K562 (cell line): ENCODE measurements at regions not wholly inside any gene's neighbourhood (a gene's known extent, or its start where the extent isn't known, plus 50 kb on each side); places are given as distances from the start of the nearest gene placed in this dataset.

Experiments
- ATF7 ChIP-seq: fragments of 450-650 bp; IDR thresholded peaks from 2 replicates; pipeline ENCODE4 v1.7.1; 2014; ENCODE audit warnings: mild to moderate bottlenecking, moderate library complexity
- BCOR ChIP-seq: fragments of 450-650 bp; IDR thresholded peaks from 2 replicates; pipeline ENCODE4 v1.6.1; 2016
- CTCF ChIP-seq, 3 experiments: IDR thresholded peaks in 2 of 3; conservative IDR thresholded peaks in 1 of 3; 2 replicates each; pipeline ENCODE4 v1.5.1; 2011 to 2012; ENCODE audit warnings: low read length in 3 of 3, mild to moderate bottlenecking in 3 of 3, control low read depth in 2 of 3, improper control_type of control experiment in 1 of 3, inconsistent platforms in 1 of 3, low read depth in 1 of 3, mixed read lengths in 1 of 3, moderate library complexity in 1 of 3; ENCODE audit not compliant: insufficient read depth in 2 of 3
- CXXC5 ChIP-seq: fragments of 250-450 bp; sonication (Bioruptor Pico); IDR thresholded peaks from 2 replicates; pipeline ENCODE4 v1.8.0; 2022; ENCODE audit warnings: inconsistent platforms, mild to moderate bottlenecking, moderate library complexity
- DDX20 ChIP-seq: fragments of 450-650 bp; IDR thresholded peaks from 2 replicates; pipeline ENCODE4 v1.6.1; 2016; ENCODE audit warnings: missing genetic modification characterization, low read depth, mild to moderate bottlenecking, missing compliant biosample characterization, moderate library complexity
- DMBX1 ChIP-seq: fragments of 250-450 bp; sonication (Bioruptor Pico); IDR thresholded peaks from 2 replicates; pipeline ENCODE4 v1.8.0; 2022; ENCODE audit warnings: inconsistent platforms, mild to moderate bottlenecking, moderate library complexity, borderline replicate concordance
- HINFP ChIP-seq: fragments of 450-650 bp; conservative IDR thresholded peaks from 2 replicates; pipeline ENCODE4 v1.6.1; 2016; ENCODE audit warnings: missing genetic modification characterization, low read depth, mild to moderate bottlenecking, control low read depth, missing compliant biosample characterization
- HLTF ChIP-seq: fragments of 450-650 bp; IDR thresholded peaks from 2 replicates; pipeline ENCODE4 v1.6.1; 2016
- HMBOX1 ChIP-seq: sonication (generic); IDR thresholded peaks from 2 replicates; pipeline ENCODE4 v1.6.1; 2016
- MIER1 ChIP-seq: fragments of 450-650 bp; IDR thresholded peaks from 2 replicates; pipeline ENCODE4 v1.6.1; 2016; ENCODE audit warnings: antibody characterized with exemption, mild to moderate bottlenecking, low read depth
- MITF ChIP-seq: IDR thresholded peaks from 2 replicates; pipeline ENCODE4 v1.6.1; 2014; ENCODE audit warnings: antibody characterized with exemption
- MYC ChIP-seq, 2 experiments: fragments of 250-450 bp in 1 of 2; sonication (Bioruptor Pico) in 1 of 2; IDR thresholded peaks; 2 replicates each; pipeline versions ENCODE4 v1.5.1 to v1.6.1; 2012 to 2021; ENCODE audit warnings: low read depth in 2 of 2, borderline replicate concordance in 1 of 2, improper control_type of control experiment in 1 of 2, low read length in 1 of 2, mild to moderate bottlenecking in 1 of 2, moderate library complexity in 1 of 2
- NRF1 ChIP-seq, 2 experiments: fragments of 450-650 bp; IDR thresholded peaks in 1 of 2; conservative IDR thresholded peaks in 1 of 2; 2 replicates each; pipeline ENCODE4 v1.6.1; 2014; ENCODE audit warnings: mild to moderate bottlenecking in 2 of 2
- RCOR1 ChIP-seq, 2 experiments: IDR thresholded peaks; 2 replicates each; pipeline ENCODE4 v1.6.1; 2012; ENCODE audit warnings: low read depth in 2 of 2, low read length in 2 of 2, borderline replicate concordance in 1 of 2, improper control_type of control experiment in 1 of 2
- ZNF449 ChIP-seq: fragments of 250-450 bp; sonication (Bioruptor Pico); IDR thresholded peaks from 2 replicates; pipeline ENCODE4 v1.8.0; 2022; ENCODE audit warnings: moderate library complexity, mild to moderate bottlenecking, inconsistent platforms
- ZNF583 ChIP-seq: fragments of 250-450 bp; sonication (Bioruptor Pico); IDR thresholded peaks from 2 replicates; pipeline ENCODE4 v1.4.0; 2020
- ZNF717 ChIP-seq: fragments of 250-450 bp; sonication (Bioruptor Pico); IDR thresholded peaks from 2 replicates; pipeline ENCODE4 v1.5.0; 2021
- ZNF79 ChIP-seq: fragments of 250-450 bp; sonication (Bioruptor Pico); IDR thresholded peaks from 2 replicates; pipeline ENCODE4 v1.4.0; 2020; ENCODE audit warnings: low read depth, mild to moderate bottlenecking, moderate library complexity

DNA sequence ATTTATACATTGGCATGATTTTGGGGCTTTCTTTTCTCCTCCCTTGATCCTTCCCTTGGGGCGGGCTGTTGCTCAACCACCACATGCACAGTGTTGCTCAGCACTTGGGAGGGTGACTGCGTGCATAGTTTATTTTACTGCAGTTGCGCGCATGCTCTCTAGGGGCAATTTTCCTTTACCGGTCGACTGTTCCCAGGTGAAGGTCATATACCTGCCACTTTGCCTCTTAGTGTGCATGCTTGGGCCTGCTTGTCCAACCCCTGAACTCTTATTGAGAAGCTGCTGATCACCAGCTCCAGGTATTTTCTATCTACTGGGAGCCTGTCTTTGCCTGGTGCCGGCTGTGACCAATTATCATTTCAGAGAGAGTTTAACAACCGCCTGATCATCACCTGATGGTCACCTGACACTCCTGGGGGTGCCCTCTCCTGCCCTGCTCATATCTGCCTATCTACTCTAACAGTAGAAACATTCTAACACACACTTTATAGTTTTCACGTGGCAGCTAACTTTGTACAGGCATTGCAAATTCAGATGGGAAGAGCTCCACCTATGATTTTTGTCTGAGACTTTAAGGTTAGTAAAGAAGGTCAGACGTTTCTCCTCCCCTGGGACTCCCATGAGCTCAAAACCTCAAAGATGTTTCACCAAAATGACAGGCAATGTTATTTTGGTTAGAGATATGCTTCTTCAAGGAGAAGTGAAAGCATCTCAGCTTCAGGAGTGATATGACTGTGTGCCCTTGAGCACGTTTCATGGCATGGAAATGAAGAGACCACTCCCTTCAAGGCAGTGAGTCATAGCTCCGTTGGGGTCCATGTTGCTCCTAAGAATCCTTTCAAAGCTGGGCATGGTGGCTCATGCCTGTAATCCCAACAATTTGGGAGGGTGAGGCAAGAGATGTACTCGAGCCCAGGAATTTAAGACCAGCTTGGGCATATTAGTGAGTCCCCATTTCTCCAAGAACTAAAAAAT lies 227.5 kb upstream of the MYLIP start (continued):
- TF ChIP-seq CTCF (IDR thresholded peaks at IDR 0.05 in 2 of 3, conservative IDR thresholded peaks at IDR 0.05 in 1 of 3; ENCODE audit: insufficient read depth in 2 of 3, low read depth in 1 of 3, low read length in 3 of 3) (0 out of 6 replicates have a peak, but pooled peaks of 2 of the 3 experiments have one; percentile 12 to 20), ATF7 (peak; percentile 4; the same call in 1 of the 2 replicates), RCOR1 (IDR thresholded peaks at IDR 0.05; ENCODE audit: borderline replicate concordance in 1 of 2, low read depth in 2 of 2, low read length in 2 of 2) (no peak), MYC (IDR thresholded peaks at IDR 0.05; ENCODE audit: low read depth, low read length) (peak; percentile 12), MYC (CRISPR knock-in tag; IDR thresholded peaks at IDR 0.05; ENCODE audit: borderline replicate concordance, low read depth) (no peak), HINFP (tag) (peak; percentile 36; the same call in 1 of the 2 replicates), DDX20 (tag) (no peak; the same call in 1 of the 2 replicates), HMBOX1 (peak; percentile 34; the same call in 1 of the 2 replicates), ZNF79 (CRISPR knock-in tag) (0 out of 2 replicates have a peak, but pooled peaks have one; percentile 50), ZNF583 (CRISPR knock-in tag) (peak; percentile 50; the same call in 1 of the 2 replicates), DMBX1 (CRISPR knock-in tag) (0 out of 2 replicates have a peak, but pooled peaks have one; percentile 44), BCOR (no peak), ZNF717 (CRISPR knock-in tag) (no peak), MIER1 (no peak), HLTF (no peak), NRF1 (conservative IDR thresholded peaks at IDR 0.05 in 1 of 2, IDR thresholded peaks at IDR 0.05 in 1 of 2) (peak; percentile 71 to 81), ZNF449 (0 out of 2 replicates have a peak, but pooled peaks have one; percentile 64), MITF (peak; percentile 60; the same call in 1 of the 2 replicates), CXXC5 (CRISPR knock-in tag) (peak; percentile 65)
